ENCODE measurements at regions not wholly inside any gene's neighbourhood (a gene's known extent, or its start where the extent isn't known, plus 50 kb on each side); places are given as distances from the start of the nearest gene placed in this dataset.

DNA sequence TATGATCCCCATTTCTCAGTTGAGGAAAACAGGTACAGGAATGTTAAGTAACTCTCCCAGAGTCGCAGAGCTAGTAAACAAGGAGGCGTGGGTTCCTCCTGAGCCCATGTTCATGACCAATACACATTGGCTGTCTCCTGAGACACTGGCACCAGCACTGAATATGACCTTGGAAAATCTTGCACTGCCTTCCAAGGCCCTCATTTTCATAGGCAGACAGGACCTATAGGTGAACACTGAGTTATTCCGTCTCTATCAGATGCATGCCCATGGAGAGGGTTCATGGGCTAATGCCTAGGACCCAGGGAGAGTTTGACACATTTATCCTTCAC, 504.8 kb downstream of the RFC3 start:
- TF ChIP-seq ZFP30 (CRISPR knock-in tag; IDR thresholded peaks at IDR 0.05): no peak
- no peak for TF ChIP-seq RARB (CRISPR knock-in tag; IDR thresholded peaks at IDR 0.05)
- TF ChIP-seq PPARA (CRISPR knock-in tag; IDR thresholded peaks at IDR 0.05; ENCODE audit: borderline replicate concordance): no peak
- TF ChIP-seq ZC3H10 (CRISPR knock-in tag; IDR thresholded peaks at IDR 0.05): no peak
- no peak for TF ChIP-seq ARNTL (CRISPR knock-in tag; IDR thresholded peaks at IDR 0.05; ENCODE audit: borderline replicate concordance, low read depth)
- TF ChIP-seq, protein P1, sequence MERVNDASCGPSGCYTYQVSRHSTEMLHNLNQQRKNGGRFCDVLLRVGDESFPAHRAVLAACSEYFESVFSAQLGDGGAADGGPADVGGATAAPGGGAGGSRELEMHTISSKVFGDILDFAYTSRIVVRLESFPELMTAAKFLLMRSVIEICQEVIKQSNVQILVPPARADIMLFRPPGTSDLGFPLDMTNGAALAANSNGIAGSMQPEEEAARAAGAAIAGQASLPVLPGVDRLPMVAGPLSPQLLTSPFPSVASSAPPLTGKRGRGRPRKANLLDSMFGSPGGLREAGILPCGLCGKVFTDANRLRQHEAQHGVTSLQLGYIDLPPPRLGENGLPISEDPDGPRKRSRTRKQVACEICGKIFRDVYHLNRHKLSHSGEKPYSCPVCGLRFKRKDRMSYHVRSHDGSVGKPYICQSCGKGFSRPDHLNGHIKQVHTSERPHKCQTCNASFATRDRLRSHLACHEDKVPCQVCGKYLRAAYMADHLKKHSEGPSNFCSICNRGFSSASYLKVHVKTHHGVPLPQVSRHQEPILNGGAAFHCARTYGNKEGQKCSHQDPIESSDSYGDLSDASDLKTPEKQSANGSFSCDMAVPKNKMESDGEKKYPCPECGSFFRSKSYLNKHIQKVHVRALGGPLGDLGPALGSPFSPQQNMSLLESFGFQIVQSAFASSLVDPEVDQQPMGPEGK (CRISPR knock-in tag; IDR thresholded peaks at IDR 0.05; ENCODE audit: borderline replicate concordance): no peak

Data from SK-N-SH treated with all-trans-retinoic acid at 6 μM for 48 hours (cell line).